Kidney capillary endothelial cell (primary cell): ENCODE measurements at regions not wholly inside any gene's neighbourhood (a gene's known extent, or its start where the extent isn't known, plus 50 kb on each side); places are given as distances from the start of the nearest gene placed in this dataset.

Experiments
- DNase-seq: peaks from one replicate; pipeline ENCODE4 v3.0.0-alpha.2; 2018; ENCODE audit warnings: low spot score

- no peak for DNase-seq
Observed at GRCh38 chrX:40149286-40150175, 51.8 kb upstream of the BCOR start.

GRCh38 chrX:40148385-40149285 lies 50.9 kb upstream of the BCOR start:
- DNase-seq: no peak

- DNase-seq: no peak
Observed at GRCh38 chrX:40147971-40148370, 50.2 kb upstream of the BCOR start.
